HEK293 (cell line): ENCODE measurements at regions not wholly inside any gene's neighbourhood (a gene's known extent, or its start where the extent isn't known, plus 50 kb on each side); places are given as distances from the start of the nearest gene placed in this dataset.
A peak's percentile ranks its signal among the peaks of the same experiment; 100 is the strongest.

Source experiments
- ATF2 ChIP-seq: fragments of 450-650 bp; formaldehyde crosslinking; IDR thresholded peaks from 2 replicates; pipeline ENCODE4 v1.5.1; 2016; ENCODE audit warnings: missing biosample characterization, missing genetic modification characterization, low read depth
- EGR2 ChIP-seq: fragments of 450-650 bp; formaldehyde crosslinking; IDR thresholded peaks from 2 replicates; pipeline ENCODE4 v1.5.1; 2016; ENCODE audit warnings: low read depth, missing biosample characterization, missing genetic modification characterization
- FEZF1 ChIP-seq: fragments of 450-650 bp; formaldehyde crosslinking; IDR thresholded peaks from 2 replicates; pipeline ENCODE4 v1.5.1; 2016; ENCODE audit warnings: missing biosample characterization, missing genetic modification characterization
- OSR2 ChIP-seq: fragments of 450-650 bp; formaldehyde crosslinking; IDR thresholded peaks from 2 replicates; pipeline ENCODE4 v1.5.1; 2016; ENCODE audit warnings: missing biosample characterization, missing genetic modification characterization
- OVOL3 ChIP-seq: fragments of 450-650 bp; formaldehyde crosslinking; IDR thresholded peaks from 2 replicates; pipeline ENCODE4 v1.5.1; 2016; ENCODE audit warnings: missing biosample characterization, missing genetic modification characterization
- YY1 ChIP-seq: fragments of 450-650 bp; formaldehyde crosslinking; IDR thresholded peaks from 2 replicates; pipeline ENCODE4 v1.5.1; 2018; ENCODE audit warnings: missing biosample characterization, missing genetic modification characterization
- ZBTB7A ChIP-seq: fragments of 450-650 bp; formaldehyde crosslinking; IDR thresholded peaks from 2 replicates; pipeline ENCODE4 v1.5.1; 2016; ENCODE audit warnings: low read depth, missing biosample characterization, missing genetic modification characterization
- ZFP69B ChIP-seq: fragments of 450-650 bp; formaldehyde crosslinking; IDR thresholded peaks from 2 replicates; pipeline ENCODE4 v1.5.1; 2016; ENCODE audit warnings: missing biosample characterization, missing genetic modification characterization
- ZNF24 ChIP-seq: fragments of 450-650 bp; formaldehyde crosslinking; IDR thresholded peaks from 2 replicates; pipeline ENCODE4 v1.5.1; 2016; ENCODE audit warnings: missing biosample characterization, missing genetic modification characterization
- ZNF292 ChIP-seq: fragments of 450-650 bp; formaldehyde crosslinking; IDR thresholded peaks from 2 replicates; pipeline ENCODE4 v1.5.1; 2016; ENCODE audit warnings: low read depth, missing biosample characterization, missing genetic modification characterization, borderline replicate concordance
- ZNF350 ChIP-seq: fragments of 450-650 bp; formaldehyde crosslinking; IDR thresholded peaks from 2 replicates; pipeline ENCODE4 v1.5.0; 2017; ENCODE audit warnings: missing biosample characterization, mild to moderate bottlenecking, missing genetic modification characterization
- ZNF416 ChIP-seq: fragments of 450-650 bp; formaldehyde crosslinking; IDR thresholded peaks from 2 replicates; pipeline ENCODE4 v1.5.1; 2016; ENCODE audit warnings: missing biosample characterization, missing genetic modification characterization
- ZNF433 ChIP-seq: fragments of 450-650 bp; formaldehyde crosslinking; IDR thresholded peaks from 2 replicates; pipeline ENCODE4 v1.5.1; 2016; ENCODE audit warnings: missing biosample characterization, missing genetic modification characterization, low read depth
- ZNF488 ChIP-seq: fragments of 450-650 bp; formaldehyde crosslinking; IDR thresholded peaks from 2 replicates; pipeline ENCODE4 v1.5.1; 2016; ENCODE audit warnings: missing biosample characterization, missing genetic modification characterization
- ZNF501 ChIP-seq: fragments of 450-650 bp; formaldehyde crosslinking; IDR thresholded peaks from 2 replicates; pipeline ENCODE4 v1.5.1; 2016; ENCODE audit warnings: missing biosample characterization, missing genetic modification characterization
- ZNF514 ChIP-seq: fragments of 450-650 bp; formaldehyde crosslinking; IDR thresholded peaks from 2 replicates; pipeline ENCODE4 v1.5.1; 2016; ENCODE audit warnings: missing biosample characterization, missing genetic modification characterization
- ZNF518A ChIP-seq: fragments of 450-650 bp; formaldehyde crosslinking; conservative IDR thresholded peaks from 2 replicates; pipeline ENCODE4 v1.5.1; 2016; ENCODE audit warnings: low read depth, missing biosample characterization, missing genetic modification characterization
- ZNF529 ChIP-seq: fragments of 450-650 bp; formaldehyde crosslinking; IDR thresholded peaks from 2 replicates; pipeline ENCODE4 v1.5.1; 2017; ENCODE audit warnings: missing genetic modification characterization, missing biosample characterization; ENCODE audit not compliant: insufficient replicate concordance
- ZNF548 ChIP-seq: fragments of 450-650 bp; formaldehyde crosslinking; IDR thresholded peaks from 2 replicates; pipeline ENCODE4 v1.5.1; 2016; ENCODE audit warnings: missing biosample characterization, missing genetic modification characterization
- ZNF560 ChIP-seq: fragments of 450-650 bp; formaldehyde crosslinking; IDR thresholded peaks from 2 replicates; pipeline ENCODE4 v1.5.1; 2017; ENCODE audit warnings: missing biosample characterization, missing genetic modification characterization, borderline replicate concordance
- ZNF639 ChIP-seq: fragments of 450-650 bp; formaldehyde crosslinking; IDR thresholded peaks from 2 replicates; pipeline ENCODE4 v1.5.1; 2016; ENCODE audit warnings: missing biosample characterization, missing genetic modification characterization
- ZNF654 ChIP-seq: fragments of 450-650 bp; formaldehyde crosslinking; IDR thresholded peaks from 2 replicates; pipeline ENCODE4 v1.5.1; 2016; ENCODE audit warnings: low read depth, missing biosample characterization, missing genetic modification characterization
- ZNF704 ChIP-seq: fragments of 450-650 bp; formaldehyde crosslinking; IDR thresholded peaks from 2 replicates; pipeline ENCODE4 v1.5.1; 2016; ENCODE audit warnings: missing biosample characterization, missing genetic modification characterization
- ZNF777 ChIP-seq: fragments of 450-650 bp; formaldehyde crosslinking; IDR thresholded peaks from 2 replicates; pipeline ENCODE4 v1.5.1; 2017; ENCODE audit warnings: missing biosample characterization, missing genetic modification characterization, borderline replicate concordance
- ZNF785 ChIP-seq: fragments of 450-650 bp; formaldehyde crosslinking; IDR thresholded peaks from 2 replicates; pipeline ENCODE4 v1.5.1; 2016; ENCODE audit warnings: missing biosample characterization, missing genetic modification characterization
- ZNF792 ChIP-seq: fragments of 450-650 bp; formaldehyde crosslinking; IDR thresholded peaks from 2 replicates; pipeline ENCODE4 v1.5.1; 2016; ENCODE audit warnings: missing biosample characterization, missing genetic modification characterization
- ZNF843 ChIP-seq: fragments of 450-650 bp; formaldehyde crosslinking; IDR thresholded peaks from 2 replicates; pipeline ENCODE4 v1.5.1; 2016; ENCODE audit warnings: missing biosample characterization, missing genetic modification characterization
- ZSCAN18 ChIP-seq: fragments of 450-650 bp; formaldehyde crosslinking; IDR thresholded peaks from 2 replicates; pipeline ENCODE4 v1.5.1; 2016; ENCODE audit warnings: missing biosample characterization, missing genetic modification characterization

GRCh38 chr4:140252742-140253555 is 99.0 kb upstream of the MAML3 start (continued):
- TF ChIP-seq ATF2, result no peak
- TF ChIP-seq ZNF639 (tag by site-specific recombination), result no peak
- peak; percentile 49; the same call in 1 of the 2 replicates for TF ChIP-seq ZNF777 (tag by site-specific recombination)
- no peak for TF ChIP-seq ZNF514
- TF ChIP-seq ZNF416 (tag by site-specific recombination), result no peak
- no peak for TF ChIP-seq ZNF560 (tag by site-specific recombination)
- no peak for TF ChIP-seq ZNF488 (tag by site-specific recombination)
- peak; percentile 51 for TF ChIP-seq ZNF654
- no peak for TF ChIP-seq ZNF529 (tag by site-specific recombination)
- TF ChIP-seq ZNF548 (tag by site-specific recombination), result no peak
- no peak for TF ChIP-seq ZSCAN18 (tag by site-specific recombination)
- no peak for TF ChIP-seq ZNF292 (tag by site-specific recombination)
- TF ChIP-seq ZNF350 (tag by site-specific recombination), result no peak
- TF ChIP-seq ZNF704, result no peak
- 0 out of 2 replicates have a peak, but pooled peaks have one; percentile 47 for TF ChIP-seq ZBTB7A
- TF ChIP-seq ZNF433 (tag by site-specific recombination), result no peak
- TF ChIP-seq FEZF1, result no peak
- TF ChIP-seq OVOL3 (tag by site-specific recombination), result no peak
- peak; percentile 74 for TF ChIP-seq EGR2 (tag by site-specific recombination)
- no peak for TF ChIP-seq OSR2 (tag by site-specific recombination)
- no peak for TF ChIP-seq ZNF501
- TF ChIP-seq ZFP69B (tag by site-specific recombination), result no peak
- TF ChIP-seq ZNF785 (tag by site-specific recombination), result no peak
- peak; percentile 22; the same call in 1 of the 2 replicates for TF ChIP-seq YY1
- TF ChIP-seq ZNF24 (tag by site-specific recombination), result no peak; the same call in 1 of the 2 replicates
- TF ChIP-seq ZNF518A (tag by site-specific recombination), result no peak
- TF ChIP-seq ZNF792 (tag by site-specific recombination), result no peak
- no peak for TF ChIP-seq ZNF843 (tag by site-specific recombination)
